SK-N-SH (cell line): ENCODE measurements at regions not wholly inside any gene's neighbourhood (a gene's known extent, or its start where the extent isn't known, plus 50 kb on each side); places are given as distances from the start of the nearest gene placed in this dataset.

Source experiments
- CHD2 ChIP-seq: fragments of 150-350 bp; IDR thresholded peaks from 2 replicates; pipeline ENCODE4 v1.6.1; 2018; ENCODE audit warnings: low read length; ENCODE audit not compliant: partially characterized antibody
- EZH2phosphoT487 ChIP-seq: fragments of 200-600 bp; sonication (generic); IDR thresholded peaks from 2 replicates; pipeline ENCODE4 v1.6.1; 2017; ENCODE audit warnings: low read depth, mixed run types, mild to moderate bottlenecking, antibody characterized with exemption, moderate library complexity, borderline replicate concordance
- GATA2 ChIP-seq: sonication (generic); formaldehyde crosslinking; IDR thresholded peaks from 2 replicates; pipeline ENCODE4 v1.5.0; 2020; ENCODE audit warnings: mild to moderate bottlenecking, missing genetic modification reagents
- MXI1 ChIP-seq: IDR thresholded peaks from 2 replicates; pipeline ENCODE4 v1.6.1; 2012; ENCODE audit warnings: mild to moderate bottlenecking, low read depth, low read length, improper control_type of control experiment
- NRF1 ChIP-seq: IDR thresholded peaks from 2 replicates; pipeline ENCODE4 v1.6.1; 2012; ENCODE audit warnings: low read depth, mild to moderate bottlenecking, low read length
- RFX5 ChIP-seq: IDR thresholded peaks from 2 replicates; pipeline ENCODE4 v1.6.1; 2012; ENCODE audit warnings: mild to moderate bottlenecking, improper control_type of control experiment, low read length
- SMC3 ChIP-seq: IDR thresholded peaks from 2 replicates; pipeline ENCODE4 v1.6.1; 2012; ENCODE audit warnings: low read depth, low read length, improper control_type of control experiment
- TAF1 ChIP-seq: IDR thresholded peaks from 2 replicates; pipeline ENCODE4 v1.6.1; 2012; ENCODE audit warnings: low read depth, mild to moderate bottlenecking, low read length, moderate library complexity, borderline replicate concordance
- YY1 ChIP-seq: IDR thresholded peaks from 2 replicates; pipeline ENCODE4 v1.4.0; 2012; ENCODE audit warnings: low read depth, mild to moderate bottlenecking
- TF ChIP-seq, protein P1 (sequence below): fragments of 200-600 bp; sonication (generic); IDR thresholded peaks from 2 replicates; pipeline ENCODE4 v1.6.1; 2017; ENCODE audit warnings: antibody characterized with exemption, mild to moderate bottlenecking, moderate library complexity

DNA sequence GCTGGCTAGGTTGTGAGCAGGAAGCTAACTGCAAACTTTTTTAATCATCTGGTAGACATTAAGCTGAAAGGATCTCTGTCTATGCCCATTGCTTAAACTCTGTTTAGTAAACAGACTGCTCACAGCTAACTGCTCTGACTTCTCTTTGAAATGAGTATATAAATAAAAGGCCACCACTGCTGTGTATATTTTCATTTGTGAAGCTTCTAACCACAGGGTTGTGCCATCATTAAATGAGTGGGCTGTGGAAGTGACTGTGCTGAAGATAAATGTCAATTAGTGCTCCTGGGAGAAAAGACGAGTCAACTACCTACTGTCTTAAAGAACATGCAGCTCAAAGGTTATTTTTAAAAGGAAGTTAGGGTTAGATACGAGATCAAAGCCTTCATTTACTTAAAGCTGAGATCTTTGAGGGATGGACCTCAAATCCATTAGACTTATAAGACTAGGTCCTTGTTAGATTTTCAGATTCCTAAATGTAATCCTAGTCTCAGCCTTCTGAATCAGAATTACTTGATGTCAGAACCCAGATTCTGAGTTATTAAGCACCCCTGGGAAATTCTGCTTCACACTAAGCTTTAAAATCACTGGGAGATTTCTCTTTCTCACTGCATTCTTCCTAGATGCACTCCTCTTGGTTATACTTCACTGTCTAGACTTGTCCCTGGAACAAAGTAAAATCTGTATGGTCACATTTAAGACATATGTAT lies 213.1 kb upstream of the FLRT2 start:
- TF ChIP-seq CHD2 (no peak), RFX5 (no peak), NRF1 (no peak), TAF1 (no peak), MXI1 (no peak), EZH2phosphoT487 (no peak), SMC3 (no peak), YY1 (no peak), GATA2 (no peak)
- TF ChIP-seq, protein P1, sequence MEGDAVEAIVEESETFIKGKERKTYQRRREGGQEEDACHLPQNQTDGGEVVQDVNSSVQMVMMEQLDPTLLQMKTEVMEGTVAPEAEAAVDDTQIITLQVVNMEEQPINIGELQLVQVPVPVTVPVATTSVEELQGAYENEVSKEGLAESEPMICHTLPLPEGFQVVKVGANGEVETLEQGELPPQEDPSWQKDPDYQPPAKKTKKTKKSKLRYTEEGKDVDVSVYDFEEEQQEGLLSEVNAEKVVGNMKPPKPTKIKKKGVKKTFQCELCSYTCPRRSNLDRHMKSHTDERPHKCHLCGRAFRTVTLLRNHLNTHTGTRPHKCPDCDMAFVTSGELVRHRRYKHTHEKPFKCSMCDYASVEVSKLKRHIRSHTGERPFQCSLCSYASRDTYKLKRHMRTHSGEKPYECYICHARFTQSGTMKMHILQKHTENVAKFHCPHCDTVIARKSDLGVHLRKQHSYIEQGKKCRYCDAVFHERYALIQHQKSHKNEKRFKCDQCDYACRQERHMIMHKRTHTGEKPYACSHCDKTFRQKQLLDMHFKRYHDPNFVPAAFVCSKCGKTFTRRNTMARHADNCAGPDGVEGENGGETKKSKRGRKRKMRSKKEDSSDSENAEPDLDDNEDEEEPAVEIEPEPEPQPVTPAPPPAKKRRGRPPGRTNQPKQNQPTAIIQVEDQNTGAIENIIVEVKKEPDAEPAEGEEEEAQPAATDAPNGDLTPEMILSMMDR, result no peak
